Activated CD8-positive, alpha-beta memory T cell treated with anti-CD3 and anti-CD28 coated beads, Interleukin-2, amount 50 U/mL, for 48 hours (primary cell): ENCODE measurements at regions not wholly inside any gene's neighbourhood (a gene's known extent, or its start where the extent isn't known, plus 50 kb on each side); places are given as distances from the start of the nearest gene placed in this dataset.

Source experiments
- DNase-seq: peaks from one replicate; pipeline ENCODE4 v3.0.0-alpha.2; 2020

GRCh38 chr4:19879330-19879729 is 372.4 kb upstream of the SLIT2 start:
- DNase-seq: no peak

- no peak for DNase-seq
Measured at GRCh38 chr4:19857991-19858390, 393.7 kb upstream of the SLIT2 start.

- no peak for DNase-seq
Measured at GRCh38 chr4:19857380-19857779, 394.3 kb upstream of the SLIT2 start.

GRCh38 chr4:19850909-19851308 is 400.8 kb upstream of the SLIT2 start:
- DNase-seq: no peak

GRCh38 chr4:19844446-19844845 is 407.3 kb upstream of the SLIT2 start:
- no peak for DNase-seq

- DNase-seq: no peak
Measured at GRCh38 chr4:19842471-19842870, 409.2 kb upstream of the SLIT2 start.

- DNase-seq: no peak
Measured at GRCh38 chr4:19838858-19839257, 412.8 kb upstream of the SLIT2 start.

- no peak for DNase-seq
Measured at GRCh38 chr4:19835429-19835828, 416.3 kb upstream of the SLIT2 start.

GRCh38 chr4:19832411-19832810 is 419.3 kb upstream of the SLIT2 start:
- no peak for DNase-seq

- DNase-seq: no peak
Measured at GRCh38 chr4:19831644-19832285, 419.9 kb upstream of the SLIT2 start.

- DNase-seq: no peak
Measured at GRCh38 chr4:19829101-19829500, 422.6 kb upstream of the SLIT2 start.

GRCh38 chr4:19823781-19824180 is 427.9 kb upstream of the SLIT2 start:
- no peak for DNase-seq

- DNase-seq: no peak
Measured at GRCh38 chr4:19819737-19820136, 432.0 kb upstream of the SLIT2 start.

GRCh38 chr4:19809989-19810388 is 441.7 kb upstream of the SLIT2 start:
- DNase-seq: no peak

GRCh38 chr4:19807505-19807904 is 444.2 kb upstream of the SLIT2 start:
- DNase-seq: no peak

GRCh38 chr4:19806865-19807264 is 444.8 kb upstream of the SLIT2 start:
- no peak for DNase-seq

GRCh38 chr4:19803406-19803805 is 448.3 kb upstream of the SLIT2 start:
- DNase-seq: no peak

GRCh38 chr4:19793831-19794230 is 457.9 kb upstream of the SLIT2 start:
- DNase-seq: no peak

- no peak for DNase-seq
Measured at GRCh38 chr4:19791422-19792123, 460.1 kb upstream of the SLIT2 start.

GRCh38 chr4:19786616-19787015 is 465.1 kb upstream of the SLIT2 start:
- DNase-seq: no peak

- no peak for DNase-seq
Measured at GRCh38 chr4:19783667-19784223, 468.0 kb upstream of the SLIT2 start.

GRCh38 chr4:19780871-19781270 is 470.8 kb upstream of the SLIT2 start:
- no peak for DNase-seq

GRCh38 chr4:19776929-19777328 is 474.8 kb upstream of the SLIT2 start:
- DNase-seq: no peak

- no peak for DNase-seq
Measured at GRCh38 chr4:19776021-19776459, 475.7 kb upstream of the SLIT2 start.
